A172 (cell line): ENCODE measurements at regions not wholly inside any gene's neighbourhood (a gene's known extent, or its start where the extent isn't known, plus 50 kb on each side); places are given as distances from the start of the nearest gene placed in this dataset.

Experiments
- DNase-seq: peaks from one replicate; pipeline ENCODE4 v3.0.0-alpha.2; 2015; ENCODE audit warnings: low spot score

- no peak for DNase-seq
Measured at GRCh38 chr7:116083796-116084195, 53.2 kb upstream of the TFEC start.

GRCh38 chr7:116086547-116087045, 56.0 kb upstream of the TFEC start:
- no peak for DNase-seq

GRCh38 chr7:116087291-116087690, 56.7 kb upstream of the TFEC start:
- DNase-seq: no peak

DNA sequence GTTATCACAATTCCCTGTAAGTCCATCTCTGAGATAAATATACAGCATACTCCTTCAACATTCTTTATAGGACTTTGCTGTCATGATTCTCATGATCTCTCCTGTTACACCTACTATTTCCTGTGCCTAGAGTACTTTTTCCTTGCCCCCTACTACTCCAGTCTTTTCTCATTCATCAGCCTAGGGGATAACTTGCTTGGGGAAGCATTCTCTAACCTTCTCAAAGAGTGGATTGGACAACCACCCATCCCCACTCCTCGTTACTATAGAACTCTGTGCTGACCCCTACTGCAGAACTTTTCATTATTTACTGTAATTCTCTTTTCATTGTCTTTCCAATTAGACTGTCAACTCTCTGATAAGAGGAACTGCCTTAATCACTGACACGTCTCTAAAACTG, 57.4 kb upstream of the TFEC start:
- DNase-seq: no peak

DNA sequence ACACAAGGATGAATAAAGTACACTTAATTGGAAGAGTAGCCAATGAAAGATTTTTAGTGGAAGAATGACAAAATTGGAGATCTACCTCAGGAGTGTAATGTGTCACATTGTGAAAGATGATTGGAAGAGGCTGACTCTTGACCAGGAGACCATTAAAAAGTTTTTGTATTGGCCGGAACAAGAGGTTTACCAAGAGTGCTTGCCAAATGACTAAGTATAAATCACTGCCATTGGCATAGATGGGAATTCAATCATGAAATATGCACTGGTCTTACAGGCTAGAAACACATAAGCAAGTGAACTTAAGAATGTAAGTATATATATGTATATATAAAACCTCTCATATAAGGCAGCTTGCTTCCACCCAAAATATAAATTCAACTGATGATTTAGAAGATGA, 58.7 kb upstream of the TFEC start:
- no peak for DNase-seq

GRCh38 chr7:116093516-116094301, 63.1 kb upstream of the TFEC start:
- DNase-seq: no peak

DNA sequence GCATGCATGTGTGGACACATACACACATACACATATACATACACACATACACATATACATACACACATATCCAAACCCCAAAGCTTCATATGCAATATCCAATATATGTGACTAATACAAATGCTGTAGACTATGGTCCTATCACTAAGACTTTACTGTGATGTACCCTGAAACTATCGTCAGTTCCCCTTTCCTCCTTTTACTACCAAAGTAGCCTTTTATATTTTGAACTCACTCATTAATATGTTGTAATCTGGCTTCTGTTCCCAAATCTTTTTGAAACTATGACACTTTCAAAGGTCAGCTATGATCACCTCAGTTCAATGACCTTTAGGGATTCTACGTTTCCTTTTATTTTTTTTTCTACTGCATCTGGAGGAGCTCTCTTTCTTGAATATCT, 64.8 kb upstream of the TFEC start:
- no peak for DNase-seq

GRCh38 chr7:116097365-116098009, 66.9 kb upstream of the TFEC start:
- DNase-seq: peak; percentile 95

- DNase-seq: no peak
Measured at GRCh38 chr7:116098175-116098574, 67.6 kb upstream of the TFEC start.

DNA sequence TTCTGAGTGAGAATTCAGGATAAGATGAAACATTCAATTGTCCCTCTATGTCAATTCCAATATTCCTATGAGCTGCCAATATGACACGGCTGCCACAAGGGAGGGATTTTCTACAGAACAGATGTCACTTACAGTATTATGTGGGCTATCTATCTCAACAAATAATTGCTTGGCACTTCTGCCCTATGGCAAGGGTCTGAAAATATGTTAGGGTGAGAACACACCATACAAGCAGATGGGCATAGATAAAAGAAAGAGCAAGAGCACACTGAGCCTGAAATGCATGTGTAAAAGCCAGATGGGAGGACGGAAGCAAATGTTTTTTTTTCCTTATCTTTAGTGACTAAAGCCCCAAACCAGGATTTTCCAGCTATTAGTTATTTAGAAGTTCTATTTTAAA, 70.1 kb upstream of the TFEC start:
- DNase-seq: no peak

GRCh38 chr7:116101704-116102103, 71.1 kb upstream of the TFEC start:
- no peak for DNase-seq

DNA sequence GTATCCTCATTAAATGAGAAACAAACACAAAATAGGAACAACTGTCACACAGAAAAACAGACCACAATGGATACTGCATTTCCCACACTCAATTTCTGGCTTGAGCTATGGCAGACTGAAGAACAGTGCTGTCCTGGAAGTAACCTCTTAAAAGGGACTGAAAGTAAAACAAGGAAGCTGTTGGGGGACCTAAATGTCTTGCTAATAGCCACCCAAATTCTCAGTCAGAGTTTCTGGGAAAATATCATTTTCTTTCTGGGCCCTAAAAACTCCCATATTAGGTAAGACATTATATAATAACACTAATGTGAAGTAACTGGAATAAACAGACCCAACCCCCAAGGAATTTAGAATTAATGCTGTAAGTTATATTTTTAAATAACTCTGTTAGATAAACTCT, 80.9 kb upstream of the TFEC start:
- no peak for DNase-seq

- DNase-seq: no peak
Measured at GRCh38 chr7:116113310-116113709, 82.7 kb upstream of the TFEC start.

DNA sequence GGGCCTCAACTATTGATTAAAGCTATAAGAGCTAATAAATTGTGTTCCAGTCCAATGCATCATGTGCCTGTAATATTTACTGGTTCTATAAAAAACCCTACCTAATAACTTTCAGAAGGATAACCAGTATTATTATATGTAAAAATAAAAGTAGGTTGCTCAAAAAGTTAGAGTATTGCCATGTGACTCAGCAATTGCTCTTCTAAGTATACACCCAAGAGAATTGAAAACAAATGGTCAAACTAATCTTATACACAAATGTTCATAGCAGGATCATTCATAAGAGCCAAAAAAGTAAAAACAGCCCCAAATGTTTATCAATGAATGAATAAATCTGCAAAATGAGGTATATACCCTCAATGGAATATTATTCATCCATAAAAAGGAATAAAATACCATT, 89.5 kb upstream of the TES start:
- DNase-seq: no peak

DNA sequence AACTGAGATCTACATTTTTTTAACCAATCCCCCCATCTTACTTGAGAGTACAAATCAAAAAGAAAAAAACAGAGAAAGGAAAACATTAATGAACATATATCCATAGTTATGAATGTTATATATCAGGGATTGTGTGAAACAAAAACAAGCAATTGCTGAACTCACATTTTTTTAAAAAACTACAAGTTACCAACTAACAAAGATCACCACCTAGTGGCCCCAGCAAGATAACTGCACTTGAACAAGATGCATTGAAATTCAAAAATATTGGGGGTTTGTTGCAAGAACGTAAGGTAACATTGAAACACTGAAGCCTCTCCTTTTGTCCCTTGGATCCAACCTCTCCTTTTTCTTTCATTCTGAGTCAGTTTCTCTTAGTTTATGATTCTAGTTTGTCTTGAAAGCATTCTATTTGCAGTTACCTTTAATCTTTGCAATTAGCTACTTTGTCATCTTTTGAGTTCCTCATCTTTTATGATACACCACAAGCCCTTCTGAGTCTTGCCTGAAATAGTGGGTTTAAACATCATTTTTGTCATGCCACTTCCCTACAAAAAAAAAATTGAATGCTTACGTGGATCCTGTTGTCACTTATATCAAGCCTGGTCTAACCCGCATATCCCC, 87.3 kb upstream of the TES start:
- DNase-seq: peak; percentile 57

- no peak for DNase-seq
Measured at GRCh38 chr7:116128139-116128538, 82.2 kb upstream of the TES start.

GRCh38 chr7:116135306-116135705, 75.0 kb upstream of the TES start:
- no peak for DNase-seq

- DNase-seq: peak; percentile 69
Measured at GRCh38 chr7:116138202-116138801, 72.0 kb upstream of the TES start.

- no peak for DNase-seq
Measured at GRCh38 chr7:116139007-116139406, 71.3 kb upstream of the TES start.

GRCh38 chr7:116139807-116140206, 70.5 kb upstream of the TES start:
- DNase-seq: no peak

- no peak for DNase-seq
Measured at GRCh38 chr7:116142374-116142773, 68.0 kb upstream of the TES start.

GRCh38 chr7:116142850-116143249, 67.5 kb upstream of the TES start:
- DNase-seq: no peak
